NCI-H82 treated with DMSO at 0.1 percent for 48 hours (cell line): ENCODE measurements at regions not wholly inside any gene's neighbourhood (a gene's known extent, or its start where the extent isn't known, plus 50 kb on each side); places are given as distances from the start of the nearest gene placed in this dataset.
"Not testable (repeated sequence)": the region's sequence is repeated elsewhere in the genome, so short reads cannot be mapped to it uniquely, and the experiment has no call there.

Experiments used
- DNase-seq: peaks from one replicate; lab custom pipeline; 2025; ENCODE audit not compliant: unreplicated experiment; lab: John Stamatoyannopoulos, UW

GRCh38 chr2:179385756-179386155 lies 121.1 kb upstream of the SESTD1 start:
- DNase-seq: not testable (repeated sequence)

GRCh38 chr2:179383975-179384374 lies 119.3 kb upstream of the SESTD1 start:
- DNase-seq: no peak

GRCh38 chr2:179377296-179377695 lies 112.7 kb upstream of the SESTD1 start:
- no peak for DNase-seq

GRCh38 chr2:179376881-179377280 lies 112.2 kb upstream of the SESTD1 start:
- no peak for DNase-seq

GRCh38 chr2:179373816-179374215 lies 109.2 kb upstream of the SESTD1 start:
- no peak for DNase-seq

GRCh38 chr2:179365561-179365960 lies 100.9 kb upstream of the SESTD1 start:
- not testable (repeated sequence) for DNase-seq

GRCh38 chr2:179355881-179356280 lies 91.2 kb upstream of the SESTD1 start:
- DNase-seq: no peak

- DNase-seq: no peak
Observed at GRCh38 chr2:179354739-179355537, 90.3 kb upstream of the SESTD1 start.

- no peak for DNase-seq
Observed at GRCh38 chr2:179354296-179354695, 89.7 kb upstream of the SESTD1 start.

GRCh38 chr2:179352181-179352580 lies 87.5 kb upstream of the SESTD1 start:
- no peak for DNase-seq

GRCh38 chr2:179351057-179351456 lies 86.4 kb upstream of the SESTD1 start:
- no peak for DNase-seq

- no peak for DNase-seq
Observed at GRCh38 chr2:179349670-179350303, 85.2 kb upstream of the SESTD1 start.

- DNase-seq: peak; percentile 8
Observed at GRCh38 chr2:179348906-179349305, 84.3 kb upstream of the SESTD1 start.

- DNase-seq: no peak
Observed at GRCh38 chr2:179344970-179345369, 80.3 kb upstream of the SESTD1 start.

GRCh38 chr2:179344280-179344964 lies 79.8 kb upstream of the SESTD1 start:
- no peak for DNase-seq

- no peak for DNase-seq
Observed at GRCh38 chr2:179343945-179344279, 79.3 kb upstream of the SESTD1 start.

- no peak for DNase-seq
Observed at GRCh38 chr2:179341152-179341866, 76.7 kb upstream of the SESTD1 start.

- DNase-seq: peak; percentile 10
Observed at GRCh38 chr2:179340678-179341077, 76.0 kb upstream of the SESTD1 start.

GRCh38 chr2:179338681-179339080 lies 74.0 kb upstream of the SESTD1 start:
- DNase-seq: no peak

- DNase-seq: no peak
Observed at GRCh38 chr2:179336782-179337534, 72.3 kb upstream of the SESTD1 start.

GRCh38 chr2:179335732-179336131 lies 71.1 kb upstream of the SESTD1 start:
- DNase-seq: no peak
